ENCODE measurements at regions not wholly inside any gene's neighbourhood (a gene's known extent, or its start where the extent isn't known, plus 50 kb on each side); places are given as distances from the start of the nearest gene placed in this dataset.
"Not testable (repeated sequence)": the region's sequence is repeated elsewhere in the genome, so short reads cannot be mapped to it uniquely, and the experiment has no call there.

DNA sequence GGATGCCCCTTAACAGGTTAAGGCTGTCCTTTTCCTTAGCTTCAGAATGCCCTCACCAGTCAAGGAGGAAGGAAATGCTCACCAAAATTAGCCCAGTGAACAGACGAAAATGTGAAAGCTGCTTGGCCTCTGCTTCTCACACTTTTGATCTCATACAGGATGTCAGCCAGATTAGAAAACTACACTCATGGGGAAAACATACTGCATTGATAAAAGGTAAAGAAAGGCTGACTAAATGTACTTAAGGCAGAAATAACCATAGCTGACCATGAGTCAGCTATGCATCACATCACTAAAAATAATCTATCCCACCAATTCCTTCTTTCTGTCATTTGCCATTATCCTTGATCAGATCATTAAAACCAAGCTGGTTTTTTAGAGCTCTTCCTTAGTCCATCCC, 198.4 kb upstream of the TENT5A start:
- DNase-seq, result no peak

DNA sequence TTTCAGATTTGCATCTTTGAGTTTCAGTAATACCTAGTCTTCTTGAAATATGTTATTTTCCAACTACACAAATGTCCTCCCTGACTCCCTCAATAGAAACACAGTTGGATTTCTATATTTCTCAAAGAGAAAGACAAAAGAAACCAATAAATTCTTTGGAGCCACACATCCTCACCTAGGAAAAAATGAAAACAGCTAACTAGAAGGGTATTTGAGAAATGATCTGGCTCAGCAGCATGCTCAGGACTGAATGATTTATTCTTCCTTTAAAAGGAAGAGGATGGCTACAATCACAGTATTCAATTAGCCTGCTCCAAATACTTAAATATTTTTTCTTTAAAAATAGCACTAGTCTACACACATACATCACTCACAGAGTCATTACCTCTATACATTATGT, 196.4 kb upstream of the TENT5A start:
- DNase-seq, result no peak

DNA sequence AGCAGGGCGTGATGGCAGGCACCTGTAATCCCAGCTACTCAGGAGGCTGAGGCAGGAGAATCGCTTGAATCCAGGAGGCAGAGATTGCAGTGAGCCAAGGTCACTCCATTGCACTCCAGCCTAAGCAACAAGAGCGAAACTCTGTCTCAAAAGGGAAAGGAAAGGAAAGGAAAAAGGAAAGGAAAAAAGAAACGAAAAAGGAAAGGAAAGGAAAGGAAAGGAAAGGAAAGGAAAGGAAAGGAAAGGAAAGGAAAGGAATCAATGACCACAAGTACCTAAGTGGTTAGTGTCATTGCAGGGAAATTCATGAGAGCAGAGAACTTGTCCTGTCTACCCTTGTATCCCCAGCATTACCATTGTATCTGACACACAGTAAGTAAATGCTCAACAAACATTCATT, 195.7 kb upstream of the TENT5A start:
- not testable (repeated sequence) for DNase-seq

DNA sequence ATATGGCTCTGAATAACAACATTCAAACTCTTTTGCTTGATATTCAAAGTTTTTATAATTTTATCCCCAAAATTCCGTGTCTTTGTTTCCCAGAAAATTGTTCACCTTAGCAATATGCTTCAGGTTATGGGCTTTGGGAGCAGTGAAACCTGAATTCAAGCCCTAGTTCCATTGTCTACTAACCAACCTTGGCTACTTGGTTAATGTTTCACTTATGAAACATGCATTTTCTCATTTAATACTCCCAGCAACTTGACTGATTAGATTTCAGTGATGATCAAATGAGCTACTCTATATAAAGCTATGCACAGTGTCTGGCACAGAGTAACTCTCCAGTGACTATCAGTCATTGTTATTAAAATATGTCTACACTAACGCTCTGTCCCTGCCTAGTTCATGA, 192.2 kb upstream of the TENT5A start:
- DNase-seq, result no peak

DNA sequence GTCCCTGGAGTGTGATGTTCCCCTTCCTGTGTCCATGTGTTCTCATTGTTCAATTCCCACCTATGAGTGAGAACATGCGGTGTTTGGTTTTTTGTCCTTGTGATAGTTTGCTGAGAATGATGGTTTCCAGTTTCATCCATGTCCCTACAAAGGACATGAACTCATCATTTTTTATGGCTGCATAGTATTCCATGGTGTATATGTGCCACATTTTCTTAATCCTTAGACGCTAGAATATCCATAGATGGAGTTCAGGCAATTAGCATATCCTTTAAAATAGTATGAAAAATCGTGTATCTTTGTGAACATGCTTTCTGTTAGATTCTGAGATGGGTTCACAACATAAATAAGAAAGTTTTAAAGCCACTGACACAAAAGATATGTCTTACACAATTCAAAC, 190.4 kb upstream of the TENT5A start:
- DNase-seq, result not testable (repeated sequence)

DNA sequence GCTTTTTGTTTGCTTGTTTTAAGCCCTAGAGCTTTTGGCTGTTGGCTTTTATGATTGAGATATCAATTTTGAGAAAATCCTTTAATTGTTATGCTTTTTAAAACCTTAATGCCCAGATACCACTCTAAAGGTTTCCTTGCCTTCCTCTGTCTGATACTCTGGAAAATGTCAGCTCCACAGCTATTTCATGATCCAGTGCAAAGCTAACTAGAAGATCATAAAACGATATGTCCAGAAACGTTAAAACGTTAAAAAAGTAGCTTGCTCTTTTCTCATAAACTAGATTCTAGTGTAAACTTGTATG, 189.5 kb upstream of the TENT5A start:
- DNase-seq, result no peak

DNA sequence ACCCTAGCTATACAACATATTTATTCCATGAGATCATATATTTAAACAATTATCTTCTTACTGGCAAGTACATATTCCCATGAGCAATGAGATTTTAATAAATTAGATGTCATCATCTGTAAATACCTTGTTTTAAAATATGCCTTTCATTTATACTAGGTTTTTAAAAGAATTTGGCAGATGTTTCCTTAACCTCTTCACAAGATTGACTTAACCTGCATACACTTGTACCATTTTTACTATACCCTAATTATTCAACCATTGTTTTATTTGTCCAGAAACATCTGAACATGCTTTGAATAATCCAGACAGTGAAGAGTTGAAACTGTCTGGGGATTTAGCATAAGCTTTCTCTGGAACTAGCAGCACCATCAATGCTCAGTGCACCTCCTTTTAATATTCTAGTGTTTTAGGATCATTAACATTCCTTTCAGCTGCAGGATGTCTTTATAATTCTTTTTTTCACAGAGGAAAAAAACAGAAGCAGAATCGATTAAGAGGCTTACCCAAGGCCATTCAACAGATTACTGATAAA, 188.0 kb upstream of the TENT5A start:
- no peak for DNase-seq

DNA sequence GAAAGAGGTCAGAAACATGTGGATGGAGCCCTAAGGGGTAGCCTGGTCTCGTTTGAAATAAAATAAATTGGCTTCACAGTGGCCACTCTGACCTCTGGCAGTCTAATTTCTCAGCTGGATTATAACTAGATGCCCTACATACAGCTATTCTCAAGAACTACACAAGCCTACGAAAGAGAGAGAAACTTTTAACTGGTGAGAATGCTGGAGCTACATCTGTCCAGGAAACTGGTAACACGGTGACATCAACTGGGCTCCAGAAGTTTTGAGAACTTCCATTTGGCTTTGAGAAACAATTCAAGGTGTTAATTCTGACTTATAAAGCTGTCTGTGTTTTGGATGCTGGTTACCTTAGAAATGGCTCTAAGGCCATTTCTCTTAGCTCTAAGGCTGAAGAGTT, 187.3 kb upstream of the TENT5A start:
- DNase-seq, result no peak

DNA sequence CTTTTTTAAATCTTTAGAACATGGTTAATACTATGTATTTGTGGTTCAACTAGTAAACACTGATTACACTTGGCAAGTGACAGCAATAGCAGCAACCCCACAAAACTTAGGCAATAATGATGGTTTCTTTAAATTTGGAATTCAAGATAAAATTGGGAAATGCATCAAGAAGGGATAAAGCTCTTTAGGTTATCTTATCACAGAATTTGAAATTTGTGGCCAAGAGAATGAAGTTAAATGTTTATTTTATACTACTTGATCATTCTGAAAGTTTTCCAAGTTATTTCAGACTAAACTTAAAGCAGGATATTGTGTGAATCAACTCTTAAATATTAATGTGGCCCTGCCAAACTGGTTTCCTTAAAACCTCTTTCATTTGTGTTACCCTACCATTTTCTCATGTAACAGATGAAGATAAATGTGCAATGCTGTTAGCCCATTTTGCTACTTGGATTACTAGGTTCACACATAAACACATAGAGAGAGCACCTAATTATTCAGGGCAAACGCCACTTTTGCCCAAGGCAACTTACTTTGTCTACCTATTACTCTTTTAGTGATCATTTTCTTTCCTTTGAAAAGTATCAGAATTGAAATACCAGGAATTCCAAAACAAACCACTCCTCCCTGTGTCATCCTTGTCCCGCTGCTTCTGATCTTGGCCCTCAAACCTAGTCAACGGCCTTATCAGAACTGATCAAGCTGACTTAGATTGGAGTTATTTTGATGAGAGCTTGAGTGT, 186.7 kb upstream of the TENT5A start:
- no peak for DNase-seq

DNA sequence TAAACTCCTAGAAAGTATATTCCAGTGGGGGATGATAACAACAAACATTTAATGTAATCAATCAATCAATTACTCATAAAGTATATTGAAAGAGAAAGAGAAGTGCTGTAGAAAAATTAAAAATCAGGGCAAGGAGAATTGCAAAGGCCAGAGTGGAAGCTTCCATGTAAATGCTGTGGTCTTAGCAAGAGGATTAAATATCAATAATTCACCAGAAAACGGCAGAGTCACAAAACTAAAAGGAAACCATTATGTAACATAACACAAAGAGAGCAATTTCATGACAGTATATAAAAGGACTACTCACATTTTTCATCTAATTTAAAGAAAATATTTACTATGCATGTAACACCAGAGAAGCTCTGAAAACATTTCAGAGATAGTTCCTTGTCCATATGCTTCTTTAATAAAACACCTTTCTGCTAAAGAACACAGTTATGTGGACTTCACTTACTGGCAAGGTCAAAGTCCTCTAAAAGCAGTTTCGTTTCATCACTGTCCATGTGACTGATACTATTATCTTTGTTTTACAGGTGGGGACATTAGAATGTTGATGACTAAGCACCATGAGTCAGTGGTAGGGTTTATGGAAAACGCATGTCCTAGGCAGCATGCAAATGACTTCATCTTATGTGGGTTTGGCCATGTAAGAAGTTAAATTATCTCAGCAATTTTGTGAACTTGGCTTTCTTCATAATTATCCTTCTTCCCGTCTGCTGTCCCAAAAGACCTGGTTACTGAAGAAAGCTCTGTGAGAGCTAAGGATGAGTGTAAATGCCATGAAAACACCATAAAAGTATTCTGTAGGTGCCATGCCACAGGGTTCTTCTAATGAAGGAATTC, 185.8 kb upstream of the TENT5A start:
- peak; percentile 40 for DNase-seq

DNA sequence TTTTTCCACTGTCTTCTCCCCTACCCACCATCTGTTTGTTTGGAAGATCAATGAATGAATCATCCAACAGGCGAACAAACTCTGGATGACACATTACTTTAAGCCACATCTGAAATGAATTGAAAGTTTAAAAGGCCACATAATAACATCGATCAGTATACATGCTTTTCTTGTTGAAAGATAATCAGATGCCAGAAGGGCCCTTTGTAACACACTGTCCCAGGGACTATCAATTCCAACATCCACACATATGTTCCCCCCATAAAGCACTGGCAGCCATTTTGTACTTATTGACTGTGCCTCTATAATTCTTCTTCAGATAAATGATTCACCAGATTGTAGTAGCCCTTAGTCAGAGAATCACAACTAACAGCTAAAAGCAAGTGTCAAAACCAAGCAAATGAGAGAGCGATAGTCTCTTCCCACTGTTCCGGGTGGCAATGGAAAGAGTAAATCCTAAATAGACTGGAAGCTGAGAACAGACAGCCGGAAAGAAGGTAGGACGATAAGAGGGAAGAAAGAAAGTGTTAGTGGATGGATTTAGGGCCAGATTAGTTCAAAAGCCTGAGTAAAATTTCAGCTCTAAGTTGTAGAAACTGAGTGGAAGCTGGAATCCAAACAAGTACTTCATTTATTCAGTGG, 184.9 kb upstream of the TENT5A start:
- no peak for DNase-seq

DNA sequence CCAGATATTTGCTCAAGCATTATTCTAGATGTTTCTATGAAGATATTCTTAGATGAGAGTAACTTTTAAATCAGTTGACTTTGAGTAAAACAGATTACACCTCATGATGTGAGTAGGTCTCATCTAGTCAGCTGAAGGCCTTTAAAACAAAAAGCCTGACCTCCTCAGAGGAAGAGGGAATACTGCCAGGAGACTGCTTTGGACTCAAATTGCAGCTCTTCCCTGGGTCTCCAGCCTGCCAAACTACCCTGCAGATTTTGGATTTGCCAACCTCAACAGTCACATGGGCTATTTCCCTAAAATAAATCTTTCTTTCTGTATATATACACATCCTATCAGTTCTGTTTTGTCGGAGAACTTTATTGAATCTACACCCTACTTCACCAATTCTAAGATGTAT, 182.5 kb upstream of the TENT5A start:
- DNase-seq, result no peak

DNA sequence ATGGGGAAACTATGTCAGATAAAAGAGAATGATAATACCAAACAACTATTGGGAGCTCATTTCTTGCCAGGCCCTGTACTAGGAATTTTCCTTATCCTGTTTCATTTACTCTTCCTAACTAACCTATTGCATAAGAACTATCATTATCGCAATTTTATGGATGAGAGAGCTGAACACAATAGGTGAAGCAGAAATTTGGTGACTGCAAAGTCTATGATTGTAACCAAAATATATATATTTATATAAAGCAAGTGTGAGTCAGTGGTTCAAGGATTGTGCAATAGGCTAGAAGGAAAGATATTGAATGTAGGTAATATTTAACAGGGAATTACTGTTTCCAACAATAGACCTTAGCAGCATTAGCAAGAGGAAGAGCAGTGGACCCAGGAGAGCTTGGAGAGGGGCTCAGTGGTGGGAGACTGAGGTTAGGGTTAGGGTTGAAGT, 181.1 kb upstream of the TENT5A start:
- no peak for DNase-seq

DNA sequence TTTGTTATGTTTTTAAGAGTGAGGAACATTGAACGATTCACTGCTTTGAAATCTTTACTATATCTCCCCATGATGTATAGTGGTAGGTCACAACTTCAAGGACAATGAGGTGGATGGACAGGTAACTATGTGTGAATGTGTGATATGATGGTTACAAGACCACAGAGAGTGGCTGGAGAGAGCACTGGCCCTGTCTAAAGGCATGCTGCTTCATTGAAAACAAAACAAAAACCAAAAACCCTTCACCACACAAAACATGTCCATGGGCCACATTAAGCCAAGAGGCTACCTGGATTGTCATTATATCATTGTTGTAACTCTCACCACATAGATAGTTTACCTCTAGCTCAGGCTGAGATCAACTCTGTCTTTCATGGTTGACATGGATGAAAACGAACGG, 180.6 kb upstream of the TENT5A start:
- no peak for DNase-seq

DNA sequence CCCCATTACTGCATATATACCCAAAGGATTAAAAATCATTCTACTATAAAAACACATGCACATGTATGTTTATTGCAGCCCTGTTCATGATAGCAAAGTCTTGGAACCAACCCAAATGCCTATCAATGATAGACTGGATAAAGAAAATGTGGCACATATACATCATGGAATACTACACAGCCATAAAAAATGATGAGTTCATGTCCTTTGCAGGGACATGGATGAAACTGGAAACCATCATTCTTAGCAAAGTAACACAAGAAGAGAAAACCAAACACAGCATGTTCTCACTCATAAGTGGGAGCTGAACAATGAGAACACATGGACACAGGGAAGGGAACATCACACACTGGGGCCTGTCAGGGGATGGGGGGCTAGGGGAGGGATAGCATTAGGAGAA, 180.0 kb upstream of the TENT5A start:
- DNase-seq, result not testable (repeated sequence)

DNA sequence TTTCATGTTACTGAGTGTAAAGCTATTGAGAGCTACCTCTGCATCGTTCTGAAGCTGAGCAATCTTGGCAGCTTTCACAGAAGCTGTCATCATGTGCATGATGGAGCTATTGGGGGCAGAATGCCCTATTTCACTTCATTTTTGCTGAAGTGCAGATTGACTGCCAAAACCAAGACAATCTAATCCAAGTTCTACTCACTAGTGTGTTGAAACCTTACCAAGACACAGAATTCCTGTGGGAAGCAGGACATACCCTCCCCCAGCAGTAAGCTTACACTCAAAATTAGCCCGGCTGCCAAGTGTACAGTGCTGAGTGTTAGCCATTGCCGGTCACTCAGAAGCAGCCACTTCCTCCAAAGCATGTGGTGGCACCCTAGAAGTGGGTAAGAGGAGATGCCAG, 177.3 kb upstream of the TENT5A start:
- no peak for DNase-seq

DNA sequence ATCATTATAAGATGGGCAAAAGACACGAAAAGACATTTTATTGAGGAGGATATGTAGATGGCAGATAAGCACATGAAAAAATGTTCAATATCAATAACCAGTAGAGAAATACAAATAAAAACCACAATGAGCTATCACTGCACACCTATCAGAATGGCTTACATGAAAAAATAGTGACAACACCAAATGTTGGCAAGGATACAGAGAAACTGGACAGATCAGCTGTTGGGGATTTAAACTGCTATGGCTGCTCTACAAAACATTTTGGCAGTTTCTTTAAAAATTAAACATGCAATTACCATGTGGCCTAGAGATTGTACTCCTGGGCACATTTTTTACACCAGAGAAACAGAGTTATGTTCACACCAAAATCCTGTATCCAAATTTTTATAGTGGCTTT, 172.7 kb upstream of the TENT5A start:
- no peak for DNase-seq

DNA sequence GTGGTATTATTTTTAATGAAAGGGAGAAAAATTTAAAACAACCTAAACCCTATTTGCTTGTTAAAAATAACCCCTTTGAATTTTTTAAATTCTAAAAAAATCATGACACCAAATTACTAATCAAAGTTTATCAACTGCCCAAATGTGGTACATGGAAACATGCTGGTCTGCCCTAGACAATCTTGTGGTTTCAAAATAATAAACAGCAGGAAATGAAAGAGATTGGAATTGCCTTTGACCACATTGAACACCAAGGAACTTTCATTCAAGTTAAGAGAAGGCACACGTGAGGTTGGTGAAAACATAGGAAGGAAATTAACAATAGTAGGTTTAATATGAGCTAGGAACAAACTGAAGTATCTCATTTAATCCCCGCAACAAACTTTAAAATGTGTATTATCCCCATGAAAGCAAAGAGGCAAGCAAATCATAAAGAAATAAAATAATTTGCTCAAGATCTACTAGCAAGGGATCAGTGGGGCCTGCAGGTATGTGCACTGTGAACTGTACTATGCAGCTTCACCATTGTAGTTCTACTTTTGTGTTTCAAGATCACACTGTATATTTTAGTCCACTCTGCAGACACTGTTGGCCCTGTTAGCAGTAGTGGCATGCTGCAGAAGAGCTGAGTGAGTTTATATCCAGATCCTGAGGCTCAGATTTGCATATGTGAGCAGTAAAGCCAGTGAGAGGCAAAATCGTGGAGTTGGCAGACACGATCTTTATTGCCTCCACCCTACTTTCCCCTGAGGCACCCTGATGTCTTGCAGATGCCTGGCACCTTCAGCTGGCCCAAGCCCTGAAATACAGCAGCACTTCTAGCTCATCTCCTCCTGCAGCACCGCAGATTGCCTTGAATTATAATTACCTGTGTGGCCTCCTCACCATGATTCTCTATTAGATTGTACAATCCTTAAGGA, 157.8 kb upstream of the TENT5A start:
- no peak for DNase-seq

DNA sequence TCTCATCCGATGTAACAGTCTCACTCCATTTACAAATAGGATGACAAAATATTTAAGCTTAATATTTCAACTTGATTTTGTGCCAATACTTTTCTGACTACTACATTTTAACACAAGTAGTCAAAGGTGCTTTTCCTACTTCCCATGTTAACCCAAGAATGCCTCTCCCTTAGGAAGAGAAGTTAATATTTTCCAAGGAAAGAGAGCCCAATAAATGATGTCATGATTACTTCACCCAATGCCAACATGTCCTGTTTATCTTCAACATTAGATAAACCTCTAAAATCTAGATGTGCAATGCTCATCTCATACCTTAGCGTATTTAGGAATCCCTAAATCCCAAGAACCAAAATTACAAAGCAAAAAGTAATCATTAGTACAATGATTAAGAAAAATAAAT, 156.7 kb upstream of the TENT5A start:
- DNase-seq, result no peak

DNA sequence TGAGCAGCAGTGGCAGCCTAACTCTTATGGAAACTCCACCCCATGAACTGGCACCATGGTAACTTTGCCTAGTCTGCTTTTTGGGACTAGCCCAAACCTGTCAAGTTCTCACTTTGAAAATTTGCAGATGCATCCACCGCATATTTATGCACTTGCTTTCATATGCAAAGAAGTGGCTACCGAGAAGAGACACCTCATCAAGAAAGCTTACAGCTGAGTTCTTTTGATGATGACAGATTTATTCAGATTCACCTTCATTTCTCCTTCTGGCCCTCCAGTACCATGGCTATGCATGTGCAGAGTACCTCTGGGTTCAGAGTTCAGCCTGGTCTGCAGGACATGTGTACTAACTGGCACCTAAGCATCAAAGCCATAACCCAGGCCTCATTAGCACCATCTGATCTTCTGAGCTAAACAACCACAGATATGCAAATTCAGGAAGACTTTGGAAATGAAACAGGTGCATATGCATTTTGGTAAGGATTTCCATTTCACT, 154.3 kb upstream of the TENT5A start:
- DNase-seq, result no peak

DNA sequence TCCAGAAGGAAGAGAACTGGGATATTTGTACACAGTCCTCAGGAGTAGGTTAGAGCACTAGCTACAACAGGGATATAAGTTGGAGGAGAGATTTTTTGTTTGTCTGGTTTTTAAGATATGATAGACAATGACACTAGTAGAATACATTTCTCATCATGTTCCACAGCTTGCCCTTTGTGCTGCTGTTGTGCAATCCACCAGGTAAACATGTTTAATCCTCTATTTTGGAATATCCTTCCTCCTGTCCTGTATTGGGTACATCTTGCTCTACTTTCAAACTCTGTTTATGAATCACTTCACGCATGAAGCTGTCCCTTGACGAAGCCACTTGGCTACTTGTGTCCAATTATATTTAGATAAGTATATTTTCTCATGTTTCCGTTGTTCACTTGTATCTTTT, 153.6 kb upstream of the TENT5A start:
- no peak for DNase-seq

DNA sequence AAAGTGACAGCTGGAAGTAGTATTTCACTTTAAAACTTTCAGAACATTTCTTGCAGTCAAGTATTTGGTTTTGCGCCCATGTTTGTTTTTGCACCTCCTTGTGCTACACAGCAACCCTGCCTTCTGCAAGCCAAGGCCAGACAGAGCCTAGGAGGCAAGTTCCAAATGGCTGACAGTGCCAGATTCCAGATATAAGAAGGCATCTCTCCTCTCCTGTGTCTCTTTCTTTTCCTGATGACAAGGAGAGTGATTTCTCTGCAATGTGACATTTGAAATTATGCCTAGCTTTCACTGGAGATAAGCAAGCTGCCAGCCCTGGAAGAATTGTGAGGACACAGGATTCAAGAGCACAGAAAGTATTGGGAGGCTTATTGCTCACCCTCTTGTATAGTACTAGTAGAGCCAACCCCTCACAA, 149.1 kb upstream of the TENT5A start:
- DNase-seq, result no peak

DNA sequence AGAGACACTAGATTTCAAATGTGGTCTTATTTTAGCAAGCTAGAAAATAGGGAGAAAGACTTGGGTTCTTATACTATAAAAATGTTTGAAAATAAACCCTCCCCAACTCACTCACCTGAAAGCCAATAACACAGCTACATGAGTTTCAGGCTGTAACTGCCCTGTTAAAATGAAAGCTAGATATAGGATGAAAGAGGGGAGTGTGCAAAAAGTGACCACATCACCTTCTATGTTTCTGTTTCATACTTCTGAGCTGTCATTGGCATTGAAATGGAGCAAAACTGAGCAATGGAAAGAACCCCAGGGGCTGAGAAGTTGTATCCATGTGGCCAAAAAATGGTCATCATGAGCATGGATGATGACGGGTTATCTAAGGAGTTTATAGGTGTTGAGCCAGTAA, 148.1 kb upstream of the TENT5A start:
- DNase-seq, result no peak
